Osteoblast (primary cell): ENCODE measurements at regions not wholly inside any gene's neighbourhood (a gene's known extent, or its start where the extent isn't known, plus 50 kb on each side); places are given as distances from the start of the nearest gene placed in this dataset.
"Not testable (repeated sequence)": the region's sequence is repeated elsewhere in the genome, so short reads cannot be mapped to it uniquely, and the experiment has no call there.

ENCODE experiments used
- DNase-seq: peaks from one replicate; pipeline ENCODE4 v3.0.0; 2011; ENCODE audit warnings: low spot score, mixed read lengths; ENCODE audit not compliant: insufficient read length; ENCODE audit errors: missing footprints
- H2AFZ ChIP-seq: 2 replicates; pipeline ENCODE4 v1.6.0; 2011; ENCODE audit warnings: mild to moderate bottlenecking, low read length
- H3K27ac ChIP-seq: 2 replicates; pipeline ENCODE4 v1.5.1; 2011; ENCODE audit warnings: mild to moderate bottlenecking, low read depth, low read length, moderate library complexity
- H3K27me3 ChIP-seq: 2 replicates; pipeline ENCODE4 v1.6.0; 2012; ENCODE audit warnings: mild to moderate bottlenecking, control low read depth, inconsistent platforms, low read length, moderate library complexity; ENCODE audit not compliant: insufficient read depth
- H3K36me3 ChIP-seq: 2 replicates; pipeline ENCODE4 v1.5.1; 2011; ENCODE audit warnings: mild to moderate bottlenecking, low read length, control low read depth, moderate library complexity; ENCODE audit not compliant: insufficient read depth
- H3K4me1 ChIP-seq: 2 replicates; pipeline ENCODE4 v1.5.1; 2011; ENCODE audit warnings: mild to moderate bottlenecking, low read length, control low read depth, moderate library complexity; ENCODE audit not compliant: insufficient read depth
- H3K4me2 ChIP-seq: 2 replicates; pipeline ENCODE4 v1.6.0; 2011; ENCODE audit warnings: mild to moderate bottlenecking, low read length; ENCODE audit not compliant: insufficient read depth
- H3K4me3 ChIP-seq: fragments of 200-600 bp; sonication (generic); 3 replicates; pipeline ENCODE4 v1.5.1; 2012; ENCODE audit warnings: mild to moderate bottlenecking, low read length, inconsistent platforms; ENCODE audit not compliant: insufficient read depth
- H3K79me2 ChIP-seq: 2 replicates; pipeline ENCODE4 v1.6.0; 2012; ENCODE audit warnings: mild to moderate bottlenecking, low read length, control low read depth, inconsistent platforms; ENCODE audit not compliant: insufficient read depth
- H3K9me3 ChIP-seq: 2 replicates; pipeline ENCODE4 v1.5.1; 2011; ENCODE audit warnings: low read depth, low read length, control low read depth
- H4K20me1 ChIP-seq: 2 replicates; pipeline ENCODE4 v1.6.0; 2012; ENCODE audit warnings: mild to moderate bottlenecking, low read length, control low read depth; ENCODE audit not compliant: insufficient read depth
- TF ChIP-seq, protein P1 (sequence below): IDR thresholded peaks from 2 replicates; pipeline ENCODE4 v1.5.1; 2011; ENCODE audit warnings: mild to moderate bottlenecking, low read depth, low read length, moderate library complexity; ENCODE audit errors: extremely low read depth

DNA sequence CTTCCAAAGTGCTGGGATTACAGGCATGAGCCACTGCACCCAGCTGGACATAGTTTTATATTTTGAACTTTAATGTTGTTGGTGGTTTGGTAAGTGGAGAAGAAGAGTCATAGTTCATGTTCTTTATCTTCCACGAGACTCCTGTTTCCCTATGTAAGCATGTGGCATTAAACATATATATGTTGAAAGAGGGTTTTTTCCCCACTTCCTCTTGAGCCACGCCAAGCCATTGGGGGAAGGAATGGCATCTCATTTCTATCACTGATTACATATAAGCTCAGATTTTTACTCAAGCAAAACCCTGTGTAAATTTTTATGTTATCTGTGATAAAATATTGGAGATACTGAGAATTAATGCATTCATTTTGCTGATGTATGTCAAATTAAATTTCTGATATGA lies 300.4 kb downstream of the PHF14 start:
- Histone ChIP-seq H3K9me3 (no peaks in the 10 kb centered on the region), H3K27me3 (no peaks in the 10 kb centered on the region), H4K20me1 (no peaks in the 10 kb centered on the region), H3K36me3 (no peaks in the 10 kb centered on the region), H3K4me1 (no peaks in the 10 kb centered on the region), H3K4me2 (no peak overlapping the region), H3K4me3 (no peak overlapping the region), H2AFZ (no peak overlapping the region), H3K79me2 (no peaks in the 10 kb centered on the region), H3K27ac (no peak overlapping the region)
- TF ChIP-seq, protein P1, sequence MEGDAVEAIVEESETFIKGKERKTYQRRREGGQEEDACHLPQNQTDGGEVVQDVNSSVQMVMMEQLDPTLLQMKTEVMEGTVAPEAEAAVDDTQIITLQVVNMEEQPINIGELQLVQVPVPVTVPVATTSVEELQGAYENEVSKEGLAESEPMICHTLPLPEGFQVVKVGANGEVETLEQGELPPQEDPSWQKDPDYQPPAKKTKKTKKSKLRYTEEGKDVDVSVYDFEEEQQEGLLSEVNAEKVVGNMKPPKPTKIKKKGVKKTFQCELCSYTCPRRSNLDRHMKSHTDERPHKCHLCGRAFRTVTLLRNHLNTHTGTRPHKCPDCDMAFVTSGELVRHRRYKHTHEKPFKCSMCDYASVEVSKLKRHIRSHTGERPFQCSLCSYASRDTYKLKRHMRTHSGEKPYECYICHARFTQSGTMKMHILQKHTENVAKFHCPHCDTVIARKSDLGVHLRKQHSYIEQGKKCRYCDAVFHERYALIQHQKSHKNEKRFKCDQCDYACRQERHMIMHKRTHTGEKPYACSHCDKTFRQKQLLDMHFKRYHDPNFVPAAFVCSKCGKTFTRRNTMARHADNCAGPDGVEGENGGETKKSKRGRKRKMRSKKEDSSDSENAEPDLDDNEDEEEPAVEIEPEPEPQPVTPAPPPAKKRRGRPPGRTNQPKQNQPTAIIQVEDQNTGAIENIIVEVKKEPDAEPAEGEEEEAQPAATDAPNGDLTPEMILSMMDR: no peak
- DNase-seq: no peak

DNA sequence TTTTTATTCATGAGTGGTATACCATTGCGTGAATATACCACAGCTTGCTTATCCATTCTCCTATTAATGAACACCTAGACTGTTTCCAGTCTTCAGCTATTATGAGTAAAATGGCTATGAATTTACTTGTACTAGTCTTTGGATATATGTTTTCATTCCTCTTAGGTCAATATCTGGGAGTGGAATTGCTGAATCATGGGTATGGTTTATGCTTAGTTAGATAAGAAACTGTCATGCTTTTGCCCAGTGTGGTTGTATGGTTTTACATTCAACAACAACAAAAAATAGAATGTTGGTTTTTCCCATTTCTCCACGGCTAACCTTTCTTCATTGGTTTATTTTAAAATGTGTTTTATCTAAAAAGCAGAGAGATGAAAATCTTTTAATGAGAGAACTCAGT lies 308.3 kb downstream of the PHF14 start:
- DNase-seq: no peak

DNA sequence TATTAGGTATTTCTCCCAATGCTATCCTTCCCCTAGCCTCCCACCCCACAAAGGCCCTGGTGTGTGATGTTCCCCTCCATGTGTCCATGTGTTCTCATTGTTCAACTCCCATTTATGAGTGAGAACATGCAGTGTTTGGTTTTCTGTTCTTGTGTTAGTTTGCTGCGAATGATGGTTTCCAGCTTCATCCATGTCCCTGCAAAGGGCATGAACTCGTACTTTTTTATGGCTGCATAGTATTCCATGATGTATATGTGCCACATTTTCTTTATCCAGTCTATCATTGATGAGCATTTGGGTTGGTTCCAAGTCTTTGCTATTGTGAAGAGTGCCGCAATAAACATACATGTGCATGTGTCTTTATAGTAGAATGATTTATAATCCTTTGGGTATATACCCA lies 309.9 kb downstream of the PHF14 start:
- not testable (repeated sequence) for H3K27ac ChIP-seq, H3K36me3 ChIP-seq, H3K4me3 ChIP-seq, H3K27me3 ChIP-seq, H3K4me1 ChIP-seq, H4K20me1 ChIP-seq, H3K4me2 ChIP-seq, H3K9me3 ChIP-seq, DNase-seq, H2AFZ ChIP-seq, H3K79me2 ChIP-seq

More for the DNA sequence above, 308.3 kb downstream of the PHF14 start:
- no peaks in the 10 kb centered on the region for H3K79me2 ChIP-seq
- H4K20me1 ChIP-seq: no peaks in the 10 kb centered on the region
- H3K4me2 ChIP-seq: no peak overlapping the region
- H2AFZ ChIP-seq: no peak overlapping the region
- H3K27me3 ChIP-seq: no peaks in the 10 kb centered on the region
- no peaks in the 10 kb centered on the region for H3K36me3 ChIP-seq
- H3K4me1 ChIP-seq: no peaks in the 10 kb centered on the region
- H3K4me3 ChIP-seq: no peak overlapping the region
- no peaks in the 10 kb centered on the region for H3K9me3 ChIP-seq
- TF ChIP-seq, protein P1: no peak
- H3K27ac ChIP-seq: no peak overlapping the region

DNA sequence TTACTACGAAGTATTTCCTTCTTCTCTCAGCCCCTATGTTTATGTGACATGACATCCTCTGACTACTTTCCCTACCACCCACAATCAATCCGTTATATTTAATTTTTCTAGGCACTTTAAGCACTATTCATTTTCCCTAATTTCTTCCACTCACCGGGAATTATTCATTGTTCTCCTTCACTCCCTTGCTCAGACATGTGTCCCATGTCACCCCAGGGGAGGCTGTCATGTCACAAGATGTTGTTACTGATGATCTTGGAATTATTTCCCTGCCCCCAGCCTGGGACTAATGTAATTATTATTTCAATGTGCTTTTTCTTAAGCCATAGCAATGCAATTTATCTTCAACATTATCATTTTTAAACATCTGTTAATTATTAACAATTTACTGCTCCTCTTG lies 317.2 kb downstream of the PHF14 start:
- no peaks in the 10 kb centered on the region for H3K4me1 ChIP-seq
- no peaks in the 10 kb centered on the region for H3K79me2 ChIP-seq
- TF ChIP-seq, protein P1: no peak
- no peak for DNase-seq
- no peaks in the 10 kb centered on the region for H3K9me3 ChIP-seq
- no peaks in the 10 kb centered on the region for H4K20me1 ChIP-seq
- H3K27ac ChIP-seq: no peak overlapping the region
- no peaks in the 10 kb centered on the region for H3K36me3 ChIP-seq
- no peak overlapping the region for H2AFZ ChIP-seq
- no peak overlapping the region for H3K4me2 ChIP-seq
- no peak overlapping the region for H3K4me3 ChIP-seq
- no peaks in the 10 kb centered on the region for H3K27me3 ChIP-seq

DNA sequence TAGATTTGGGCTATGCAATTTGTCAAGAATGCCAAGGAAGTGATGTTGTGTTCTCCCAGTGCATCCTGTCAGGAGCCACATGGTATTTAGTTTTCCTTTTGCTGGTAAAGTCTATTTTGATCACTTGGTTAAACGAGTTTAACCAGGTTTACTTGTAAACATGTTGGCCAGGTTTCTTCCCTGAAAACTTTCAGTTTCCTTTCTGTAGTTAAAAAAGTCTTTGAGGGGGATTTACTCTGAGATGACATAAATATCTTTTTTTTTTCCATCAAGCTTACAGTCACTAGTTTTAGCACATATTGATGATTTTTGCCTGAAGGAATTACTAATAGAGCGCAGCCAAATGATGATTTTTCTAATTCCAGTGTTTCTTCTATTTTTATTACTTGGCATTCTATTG lies 320.5 kb downstream of the PHF14 start:
- Histone ChIP-seq H3K4me3 (no peak overlapping the region), H3K4me2 (no peak overlapping the region), H3K36me3 (no peaks in the 10 kb centered on the region), H3K27me3 (no peaks in the 10 kb centered on the region), H3K9me3 (no peaks in the 10 kb centered on the region), H4K20me1 (no peaks in the 10 kb centered on the region), H3K27ac (no peak overlapping the region), H2AFZ (no peak overlapping the region), H3K4me1 (no peaks in the 10 kb centered on the region), H3K79me2 (no peaks in the 10 kb centered on the region)
- TF ChIP-seq, protein P1: no peak
- DNase-seq: no peak
